ENCODE measurements at regions not wholly inside any gene's neighbourhood (a gene's known extent, or its start where the extent isn't known, plus 50 kb on each side); places are given as distances from the start of the nearest gene placed in this dataset.

- peak overlapping the region; percentile 90 for H2AFZ ChIP-seq (ENCODE audit: low read depth, low read length, poor library complexity, severe bottlenecking)
- H3K4me2 ChIP-seq (ENCODE audit: low read length): peak overlapping the region; percentile 58
- no peak overlapping the region for H3K9ac ChIP-seq (ENCODE audit: low read length)
Measured at GRCh38 chr4:167903291-167903721, 189.0 kb upstream of the ANXA10 start.

More at GRCh38 chr4:167903291-167903721, 189.0 kb upstream of the ANXA10 start:
- no peaks in the 10 kb centered on the region; the same call in 1 of the 2 replicates for H3K9me2 ChIP-seq (ENCODE audit: insufficient read depth)
- TF ChIP-seq POLR2AphosphoS5 (IDR thresholded peaks at IDR 0.05; ENCODE audit: low read depth, low read length): no peak
- TF ChIP-seq, protein P1, sequence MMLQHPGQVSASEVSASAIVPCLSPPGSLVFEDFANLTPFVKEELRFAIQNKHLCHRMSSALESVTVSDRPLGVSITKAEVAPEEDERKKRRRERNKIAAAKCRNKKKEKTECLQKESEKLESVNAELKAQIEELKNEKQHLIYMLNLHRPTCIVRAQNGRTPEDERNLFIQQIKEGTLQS (IDR thresholded peaks at IDR 0.05): no peak
- TF ChIP-seq, protein P2, sequence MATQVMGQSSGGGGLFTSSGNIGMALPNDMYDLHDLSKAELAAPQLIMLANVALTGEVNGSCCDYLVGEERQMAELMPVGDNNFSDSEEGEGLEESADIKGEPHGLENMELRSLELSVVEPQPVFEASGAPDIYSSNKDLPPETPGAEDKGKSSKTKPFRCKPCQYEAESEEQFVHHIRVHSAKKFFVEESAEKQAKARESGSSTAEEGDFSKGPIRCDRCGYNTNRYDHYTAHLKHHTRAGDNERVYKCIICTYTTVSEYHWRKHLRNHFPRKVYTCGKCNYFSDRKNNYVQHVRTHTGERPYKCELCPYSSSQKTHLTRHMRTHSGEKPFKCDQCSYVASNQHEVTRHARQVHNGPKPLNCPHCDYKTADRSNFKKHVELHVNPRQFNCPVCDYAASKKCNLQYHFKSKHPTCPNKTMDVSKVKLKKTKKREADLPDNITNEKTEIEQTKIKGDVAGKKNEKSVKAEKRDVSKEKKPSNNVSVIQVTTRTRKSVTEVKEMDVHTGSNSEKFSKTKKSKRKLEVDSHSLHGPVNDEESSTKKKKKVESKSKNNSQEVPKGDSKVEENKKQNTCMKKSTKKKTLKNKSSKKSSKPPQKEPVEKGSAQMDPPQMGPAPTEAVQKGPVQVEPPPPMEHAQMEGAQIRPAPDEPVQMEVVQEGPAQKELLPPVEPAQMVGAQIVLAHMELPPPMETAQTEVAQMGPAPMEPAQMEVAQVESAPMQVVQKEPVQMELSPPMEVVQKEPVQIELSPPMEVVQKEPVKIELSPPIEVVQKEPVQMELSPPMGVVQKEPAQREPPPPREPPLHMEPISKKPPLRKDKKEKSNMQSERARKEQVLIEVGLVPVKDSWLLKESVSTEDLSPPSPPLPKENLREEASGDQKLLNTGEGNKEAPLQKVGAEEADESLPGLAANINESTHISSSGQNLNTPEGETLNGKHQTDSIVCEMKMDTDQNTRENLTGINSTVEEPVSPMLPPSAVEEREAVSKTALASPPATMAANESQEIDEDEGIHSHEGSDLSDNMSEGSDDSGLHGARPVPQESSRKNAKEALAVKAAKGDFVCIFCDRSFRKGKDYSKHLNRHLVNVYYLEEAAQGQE (IDR thresholded peaks at IDR 0.05; ENCODE audit: low read depth): no peak
- no peak for TF ChIP-seq YY1 (IDR thresholded peaks at IDR 0.05; ENCODE audit: extremely low read depth, insufficient replicate concordance, low read depth, low read length)
- TF ChIP-seq SP1 (IDR thresholded peaks at IDR 0.05; ENCODE audit: low read depth): peak; percentile 24; the same call in 1 of the 2 replicates
- TF ChIP-seq FOSL1 (IDR thresholded peaks at IDR 0.05; ENCODE audit: low read depth): peak; percentile 66
- TF ChIP-seq CBX3 (IDR thresholded peaks at IDR 0.05; ENCODE audit: low read depth): no peak
- TF ChIP-seq EZH2phosphoT487 (IDR thresholded peaks at IDR 0.05; ENCODE audit: borderline replicate concordance): no peak
- H3K9me3 ChIP-seq (ENCODE audit: control insufficient read depth in 1 of 2, insufficient read depth in 1 of 2, low read depth in 1 of 2, low read length in 2 of 2): no peaks in the 10 kb centered on the region
- peaks cover 0 to 9% of the 10 kb centered on the region in 2 experiments; a peak in 2 of 4 replicates for H3K4me1 ChIP-seq (ENCODE audit: control insufficient read depth in 1 of 2, insufficient read depth in 2 of 2, low read length in 2 of 2)
- no peaks in the 10 kb centered on the region for H3K36me3 ChIP-seq (ENCODE audit: control insufficient read depth in 1 of 2, insufficient read depth in 2 of 2, low read length in 2 of 2)
- no peak overlapping the region for H3K27ac ChIP-seq (ENCODE audit: low read depth, low read length)
- H4K20me1 ChIP-seq (ENCODE audit: insufficient read depth): no peaks in the 10 kb centered on the region
- ATAC-seq (peak; percentile 53), DNase-seq (ENCODE audit: low read depth, low spot score) (no peak)
- no TSS peak for BruUV-seq (replicated peaks)
- H3K27me3 ChIP-seq (ENCODE audit: insufficient read depth, low read length): no peaks in the 10 kb centered on the region
- ChIA-PET POLR2A (no interaction called here), CTCF (no interaction called here), RAD21 (ENCODE audit: low non-redundant PET in 1 of 2, low total read pairs in 2 of 2, uncharacterized antibody in 2 of 2, unreplicated experiment in 2 of 2) (no interaction called here)
- intact Hi-C loops (cut with micrococcal nuclease): no loop called here
- H3K79me2 ChIP-seq (ENCODE audit: insufficient read depth, low read length): no peaks in the 10 kb centered on the region
- 0 out of 4 replicates have a peak overlapping the region, but pooled peaks of 1 of the 2 experiments have one; percentile 3 for H3K4me3 ChIP-seq (replicated peaks in 1 of 2; ENCODE audit: low read depth in 1 of 2, low read length in 2 of 2)

All from HCT116 (cell line).